ENCODE measurements at regions not wholly inside any gene's neighbourhood (a gene's known extent, or its start where the extent isn't known, plus 50 kb on each side); places are given as distances from the start of the nearest gene placed in this dataset.

- Histone ChIP-seq H3F3A (ENCODE audit: low read depth) (peaks cover 9% of the 10 kb centered on the region), H3K27ac (no peak overlapping the region), H3K4me2 (no peak overlapping the region), H3K36me3 (no peaks in the 10 kb centered on the region), H3K4me3 (no peak overlapping the region), H3K27me3 (no peaks in the 10 kb centered on the region), H3K4me1 (peaks cover 38% of the 10 kb centered on the region), H3K79me2 (ENCODE audit: low read depth) (no peaks in the 10 kb centered on the region), H4K20me1 (ENCODE audit: low read depth) (no peaks in the 10 kb centered on the region), H3K9ac (no peak overlapping the region), H2AFZ (replicated peaks) (no peak overlapping the region), H3K9me3 (ENCODE audit: low read depth) (no peaks in the 10 kb centered on the region)
- Mint-ChIP-seq H3K4me3 (no peak overlapping the region), H3K4me1 (peaks cover 21% of the 10 kb centered on the region), H3K27me3 (ENCODE audit: insufficient read depth, low read depth) (peaks cover 4% of the 10 kb centered on the region), H3K36me3 (no peaks in the 10 kb centered on the region), H3K9me3 (no peaks in the 10 kb centered on the region), H3K27ac (no peak overlapping the region)
- TF ChIP-seq CTCF (IDR thresholded peaks at IDR 0.05) (no peak), EZH2phosphoT487 (IDR thresholded peaks at IDR 0.05) (no peak), EZH2 (IDR thresholded peaks at IDR 0.05) (no peak)
- DNase-seq (ENCODE audit: low spot score), result no peak
Measured at GRCh38 chr6:139586273-139586672, 211.8 kb upstream of the CITED2 start.

GRCh38 chr6:139584599-139584998, 210.2 kb upstream of the CITED2 start:
- no peak overlapping the region for H3K9ac ChIP-seq
- Mint-ChIP-seq H3K27ac (no peak overlapping the region), H3K27me3 (ENCODE audit: insufficient read depth, low read depth) (peaks cover 4% of the 10 kb centered on the region), H3K9me3 (no peaks in the 10 kb centered on the region), H3K4me1 (peaks cover 19% of the 10 kb centered on the region), H3K36me3 (no peaks in the 10 kb centered on the region), H3K4me3 (no peak overlapping the region)
- no peak overlapping the region for H3K4me2 ChIP-seq
- no peaks in the 10 kb centered on the region for H3K36me3 ChIP-seq
- TF ChIP-seq EZH2 (IDR thresholded peaks at IDR 0.05) (no peak), EZH2phosphoT487 (IDR thresholded peaks at IDR 0.05) (no peak), CTCF (IDR thresholded peaks at IDR 0.05) (no peak)
- DNase-seq (ENCODE audit: low spot score), result no peak
- H3K4me1 ChIP-seq, result peaks cover 21% of the 10 kb centered on the region
- no peaks in the 10 kb centered on the region for H3K79me2 ChIP-seq (ENCODE audit: low read depth)
- H2AFZ ChIP-seq (replicated peaks), result no peak overlapping the region
- H3K4me3 ChIP-seq, result no peak overlapping the region
- H3K27ac ChIP-seq, result no peak overlapping the region
- peaks cover 6% of the 10 kb centered on the region for H3F3A ChIP-seq (ENCODE audit: low read depth)
- no peaks in the 10 kb centered on the region for H4K20me1 ChIP-seq (ENCODE audit: low read depth)
- no peaks in the 10 kb centered on the region for H3K9me3 ChIP-seq (ENCODE audit: low read depth)
- no peaks in the 10 kb centered on the region for H3K27me3 ChIP-seq

- no peak for DNase-seq (ENCODE audit: low spot score)
- H3K4me3 ChIP-seq, result no peak overlapping the region
- H3F3A ChIP-seq (ENCODE audit: low read depth), result peaks cover 6% of the 10 kb centered on the region
- no peaks in the 10 kb centered on the region for H4K20me1 ChIP-seq (ENCODE audit: low read depth)
- H2AFZ ChIP-seq (replicated peaks), result no peak overlapping the region
- H3K27me3 ChIP-seq, result no peaks in the 10 kb centered on the region
- H3K9me3 ChIP-seq (ENCODE audit: low read depth), result no peaks in the 10 kb centered on the region
- H3K27ac Mint-ChIP-seq, result no peak overlapping the region
- H3K36me3 Mint-ChIP-seq, result no peaks in the 10 kb centered on the region
- H3K79me2 ChIP-seq (ENCODE audit: low read depth), result no peaks in the 10 kb centered on the region
- peaks cover 9% of the 10 kb centered on the region for H3K4me1 ChIP-seq
- peaks cover 4% of the 10 kb centered on the region for H3K27me3 Mint-ChIP-seq (ENCODE audit: insufficient read depth, low read depth)
- no peak overlapping the region for H3K4me3 Mint-ChIP-seq
- H3K27ac ChIP-seq, result no peak overlapping the region
- TF ChIP-seq CTCF (IDR thresholded peaks at IDR 0.05), result no peak
- TF ChIP-seq EZH2phosphoT487 (IDR thresholded peaks at IDR 0.05), result no peak
- no peak for TF ChIP-seq EZH2 (IDR thresholded peaks at IDR 0.05)
- H3K36me3 ChIP-seq, result no peaks in the 10 kb centered on the region
- H3K4me2 ChIP-seq, result no peak overlapping the region
- H3K4me1 Mint-ChIP-seq, result peaks cover 17% of the 10 kb centered on the region
- no peaks in the 10 kb centered on the region for H3K9me3 Mint-ChIP-seq
- H3K9ac ChIP-seq, result no peak overlapping the region
Measured at GRCh38 chr6:139583420-139583819, 209.0 kb upstream of the CITED2 start.
